ENCODE measurements at regions not wholly inside any gene's neighbourhood (a gene's known extent, or its start where the extent isn't known, plus 50 kb on each side); places are given as distances from the start of the nearest gene placed in this dataset.

DNA sequence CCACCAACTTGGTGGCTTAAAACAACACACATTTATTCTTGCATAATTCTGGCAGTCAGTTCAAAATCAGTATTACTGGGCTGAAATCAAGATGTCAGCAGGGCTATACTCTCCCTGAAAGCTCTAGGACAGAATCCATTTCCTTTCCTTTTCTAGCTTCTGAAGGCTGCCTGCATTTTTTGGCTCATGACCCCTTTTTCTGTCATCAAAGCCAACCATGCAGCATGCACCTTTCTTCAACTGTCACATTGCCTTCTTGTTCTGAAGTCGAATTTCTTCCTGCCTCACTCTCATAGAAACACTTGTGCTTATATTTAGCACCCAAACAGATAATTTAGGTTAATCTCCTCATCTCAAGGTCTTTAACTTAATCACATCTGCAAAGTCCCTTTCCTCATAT lies 79.8 kb upstream of the PPP1R2C start:
- TF ChIP-seq, protein P1, sequence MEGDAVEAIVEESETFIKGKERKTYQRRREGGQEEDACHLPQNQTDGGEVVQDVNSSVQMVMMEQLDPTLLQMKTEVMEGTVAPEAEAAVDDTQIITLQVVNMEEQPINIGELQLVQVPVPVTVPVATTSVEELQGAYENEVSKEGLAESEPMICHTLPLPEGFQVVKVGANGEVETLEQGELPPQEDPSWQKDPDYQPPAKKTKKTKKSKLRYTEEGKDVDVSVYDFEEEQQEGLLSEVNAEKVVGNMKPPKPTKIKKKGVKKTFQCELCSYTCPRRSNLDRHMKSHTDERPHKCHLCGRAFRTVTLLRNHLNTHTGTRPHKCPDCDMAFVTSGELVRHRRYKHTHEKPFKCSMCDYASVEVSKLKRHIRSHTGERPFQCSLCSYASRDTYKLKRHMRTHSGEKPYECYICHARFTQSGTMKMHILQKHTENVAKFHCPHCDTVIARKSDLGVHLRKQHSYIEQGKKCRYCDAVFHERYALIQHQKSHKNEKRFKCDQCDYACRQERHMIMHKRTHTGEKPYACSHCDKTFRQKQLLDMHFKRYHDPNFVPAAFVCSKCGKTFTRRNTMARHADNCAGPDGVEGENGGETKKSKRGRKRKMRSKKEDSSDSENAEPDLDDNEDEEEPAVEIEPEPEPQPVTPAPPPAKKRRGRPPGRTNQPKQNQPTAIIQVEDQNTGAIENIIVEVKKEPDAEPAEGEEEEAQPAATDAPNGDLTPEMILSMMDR (IDR thresholded peaks at IDR 0.05; ENCODE audit: low read depth, low read length), result no peak
- TF ChIP-seq EZH2phosphoT487 (IDR thresholded peaks at IDR 0.05; ENCODE audit: low read depth), result no peak
